ENCODE measurements at regions not wholly inside any gene's neighbourhood (a gene's known extent, or its start where the extent isn't known, plus 50 kb on each side); places are given as distances from the start of the nearest gene placed in this dataset.
A peak's percentile ranks its signal among the peaks of the same experiment; 100 is the strongest.

DNA sequence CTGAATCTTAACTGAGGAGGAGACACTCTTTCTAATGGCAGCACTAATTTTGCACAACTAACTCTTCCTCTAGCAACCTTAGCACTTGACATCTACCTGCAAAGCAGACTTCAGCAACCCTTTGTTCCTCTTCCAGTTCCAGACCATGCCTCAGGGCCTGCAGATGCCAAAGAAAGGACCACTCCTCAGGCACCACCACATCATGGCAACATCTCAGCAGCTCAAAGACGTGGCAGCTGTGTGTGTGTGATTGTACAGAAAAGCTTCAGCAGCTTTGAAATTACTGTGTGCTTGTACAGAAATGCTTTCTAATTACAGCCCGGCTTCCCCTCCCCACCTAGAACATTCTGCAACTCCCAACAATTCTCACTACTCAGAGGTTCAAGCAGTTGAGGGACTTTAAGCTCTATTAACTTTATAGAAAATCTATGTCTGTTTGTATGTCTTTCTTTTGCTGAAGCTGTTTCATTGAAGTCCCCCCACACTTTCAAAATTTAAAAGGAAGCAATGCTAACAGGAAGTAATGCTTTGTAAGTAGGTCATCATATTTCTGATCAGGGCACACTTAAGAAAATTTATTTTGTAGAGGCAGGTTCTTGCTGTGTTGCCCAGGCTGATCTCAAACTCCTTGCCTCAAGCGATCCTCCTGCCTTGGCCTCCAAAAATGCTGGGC, 115.2 kb downstream of the CD47 start:
- no peak for TF ChIP-seq CTCF (IDR thresholded peaks at IDR 0.05; ENCODE audit: borderline replicate concordance)
- Histone ChIP-seq H3K27ac (replicated peaks) (no peak overlapping the region), H3K9me3 (replicated peaks) (no peaks in the 10 kb centered on the region), H3K36me3 (no peaks in the 10 kb centered on the region), H3K4me3 (no peak overlapping the region), H3K4me1 (peaks cover 33% of the 10 kb centered on the region), H3K27me3 (ENCODE audit: low read depth) (no peaks in the 10 kb centered on the region)
- no peak for DNase-seq
- intact Hi-C loops (cut with micrococcal nuclease) = no loop called here

GRCh38 chr3:107973961-107974360, 116.9 kb downstream of the CD47 start:
- H3K9me3 ChIP-seq (replicated peaks) = no peaks in the 10 kb centered on the region
- DNase-seq = no peak
- no peaks in the 10 kb centered on the region for H3K36me3 ChIP-seq
- TF ChIP-seq CTCF (IDR thresholded peaks at IDR 0.05; ENCODE audit: borderline replicate concordance) = no peak
- intact Hi-C loops (cut with micrococcal nuclease) = no loop called here
- H3K27ac ChIP-seq (replicated peaks) = no peak overlapping the region
- H3K4me3 ChIP-seq = no peak overlapping the region
- no peaks in the 10 kb centered on the region for H3K27me3 ChIP-seq (ENCODE audit: low read depth)
- peaks cover 29% of the 10 kb centered on the region for H3K4me1 ChIP-seq

DNA sequence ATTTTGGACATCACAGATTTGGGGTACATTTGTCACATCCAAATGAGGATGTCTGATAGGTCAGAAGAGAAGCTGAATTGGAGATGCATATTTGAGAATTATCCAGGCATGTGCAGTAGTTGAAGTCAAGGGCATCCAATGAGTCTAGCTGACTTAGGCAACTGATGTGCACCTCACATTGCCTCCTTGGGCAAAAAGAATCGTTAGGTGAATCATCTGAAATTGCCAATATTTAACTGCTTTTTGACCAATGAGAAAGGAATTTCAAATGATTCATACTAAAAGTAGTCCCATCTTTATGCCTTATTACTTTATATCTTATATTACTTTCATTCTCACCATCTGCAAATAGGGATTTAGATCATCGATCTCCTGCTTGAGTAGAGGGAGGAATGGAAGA, 117.7 kb downstream of the CD47 start:
- Histone ChIP-seq H3K4me3 (no peak overlapping the region), H3K27me3 (ENCODE audit: low read depth) (no peaks in the 10 kb centered on the region), H3K9me3 (replicated peaks) (no peaks in the 10 kb centered on the region), H3K36me3 (no peaks in the 10 kb centered on the region), H3K4me1 (peaks cover 21% of the 10 kb centered on the region), H3K27ac (replicated peaks) (no peak overlapping the region)
- intact Hi-C loops (cut with micrococcal nuclease) = no loop called here
- DNase-seq = no peak
- no peak for TF ChIP-seq CTCF (IDR thresholded peaks at IDR 0.05; ENCODE audit: borderline replicate concordance)

GRCh38 chr3:107970993-107971580, 119.7 kb downstream of the CD47 start:
- no peaks in the 10 kb centered on the region for H3K9me3 ChIP-seq (replicated peaks)
- no peaks in the 10 kb centered on the region for H3K27me3 ChIP-seq (ENCODE audit: low read depth)
- H3K4me1 ChIP-seq = peaks cover 20% of the 10 kb centered on the region
- no peak overlapping the region for H3K27ac ChIP-seq (replicated peaks)
- no peak for TF ChIP-seq CTCF (IDR thresholded peaks at IDR 0.05; ENCODE audit: borderline replicate concordance)
- DNase-seq = no peak
- no peaks in the 10 kb centered on the region for H3K36me3 ChIP-seq
- H3K4me3 ChIP-seq = no peak overlapping the region
- intact Hi-C loops (cut with micrococcal nuclease) = no loop called here

DNA sequence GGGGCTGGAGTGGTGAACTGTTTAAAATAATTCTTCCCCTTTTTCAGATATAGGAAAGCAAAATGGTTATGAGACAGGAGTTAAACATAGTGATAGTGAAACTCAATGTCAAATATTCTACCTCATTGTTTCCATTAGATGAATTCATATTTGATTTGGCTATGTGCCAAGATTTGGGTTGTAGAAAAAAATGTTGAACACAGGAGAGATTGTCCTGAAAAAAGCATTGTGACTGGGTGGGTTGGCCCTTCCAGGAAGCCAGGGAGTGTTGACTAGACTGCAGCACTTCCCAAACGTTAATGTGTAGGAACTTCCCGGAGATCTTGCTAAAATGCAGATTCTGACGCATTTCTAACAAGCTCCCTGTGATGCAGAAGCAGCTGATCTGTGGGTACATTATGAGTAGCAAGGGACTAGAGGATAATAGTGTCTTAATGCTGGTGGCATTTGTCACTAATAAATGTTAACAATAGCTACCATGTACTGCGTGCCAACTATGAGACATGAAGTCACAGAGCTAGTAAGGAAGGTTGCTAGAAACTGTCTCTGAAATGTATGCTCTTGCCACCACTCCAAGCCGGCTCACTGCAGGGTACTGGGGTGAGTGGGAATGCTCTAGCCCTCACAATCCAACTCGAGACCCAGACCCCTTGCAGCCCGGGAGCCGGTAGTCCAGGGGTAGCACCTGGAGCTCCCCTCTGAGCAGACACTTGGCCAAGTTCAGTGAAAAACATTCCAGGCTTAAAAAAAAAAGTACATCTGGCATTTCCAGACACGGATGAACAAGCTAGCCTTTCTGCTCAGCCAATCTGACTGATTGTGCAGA, 120.6 kb downstream of the CD47 start:
- no peak overlapping the region for H3K4me3 ChIP-seq
- peaks cover 20% of the 10 kb centered on the region for H3K4me1 ChIP-seq
- H3K27ac ChIP-seq (replicated peaks) = peak overlapping the region; percentile 43
- intact Hi-C loops (cut with micrococcal nuclease) = no loop called here
- no peak for DNase-seq
- no peaks in the 10 kb centered on the region for H3K27me3 ChIP-seq (ENCODE audit: low read depth)
- H3K9me3 ChIP-seq (replicated peaks) = no peaks in the 10 kb centered on the region
- TF ChIP-seq CTCF (IDR thresholded peaks at IDR 0.05; ENCODE audit: borderline replicate concordance) = no peak
- no peaks in the 10 kb centered on the region for H3K36me3 ChIP-seq
